Erythroblast (primary cell): ENCODE measurements at regions not wholly inside any gene's neighbourhood (a gene's known extent, or its start where the extent isn't known, plus 50 kb on each side); places are given as distances from the start of the nearest gene placed in this dataset.

ENCODE experiments used
- GATA1 ChIP-seq: IDR thresholded peaks from 2 replicates; pipeline ENCODE4 v1.6.1; 2011; ENCODE audit warnings: low read depth, mild to moderate bottlenecking, control low read depth, low read length, moderate library complexity
- POLR2A ChIP-seq: IDR thresholded peaks from 2 replicates; pipeline ENCODE4 v1.6.1; 2011; ENCODE audit warnings: mild to moderate bottlenecking, low read length

DNA sequence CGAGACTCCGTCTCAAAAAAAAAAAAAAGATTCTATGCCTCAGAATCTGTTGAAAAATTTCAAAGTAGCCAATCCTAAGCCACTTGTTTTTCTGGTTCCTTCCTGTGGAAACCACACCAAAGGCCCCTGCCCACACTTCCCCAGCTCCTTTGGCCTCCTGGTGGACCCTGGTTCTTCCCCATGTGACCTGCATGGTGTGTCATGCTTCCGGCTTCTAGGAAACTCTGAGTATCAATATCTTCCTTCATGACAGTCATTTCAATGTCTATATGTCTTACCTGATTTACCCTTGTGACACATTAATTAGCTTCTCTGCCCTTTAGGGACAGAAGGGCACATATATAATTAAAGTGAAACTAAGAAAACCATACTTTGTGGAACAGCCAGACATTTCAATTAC is 80.4 kb upstream of the GRB10 start:
- no peak for TF ChIP-seq POLR2A
- no peak for TF ChIP-seq GATA1
